Immature natural killer cell (primary cell): ENCODE measurements at regions not wholly inside any gene's neighbourhood (a gene's known extent, or its start where the extent isn't known, plus 50 kb on each side); places are given as distances from the start of the nearest gene placed in this dataset.
"Not testable (repeated sequence)": the region's sequence is repeated elsewhere in the genome, so short reads cannot be mapped to it uniquely, and the experiment has no call there.

ENCODE experiments used
- DNase-seq, 3 donors: peaks; one replicate each; pipeline ENCODE4 v3.0.0; 2022; ENCODE audit warnings: mixed read lengths in 1 of 3
- H3K27ac Mint-ChIP-seq, 6 donors: one replicate each; pipeline ENCODE4 v1.8.0; 2020; ENCODE audit warnings: mixed read lengths in 6 of 6, mild to moderate bottlenecking in 5 of 6, inconsistent platforms in 4 of 6, moderate library complexity in 3 of 6
- H3K27me3 Mint-ChIP-seq, 3 donors: one replicate each; pipeline ENCODE4 v1.8.0; 2020 to 2021; ENCODE audit warnings: low read depth in 3 of 3, mild to moderate bottlenecking in 3 of 3, mixed read lengths in 3 of 3, moderate library complexity in 3 of 3, inconsistent platforms in 1 of 3
- H3K36me3 Mint-ChIP-seq, 3 donors: one replicate each; pipeline ENCODE4 v1.8.0; 2020; ENCODE audit warnings: mixed read lengths in 3 of 3, inconsistent platforms in 2 of 3, mild to moderate bottlenecking in 2 of 3
- H3K4me1 Mint-ChIP-seq, 2 donors: one replicate each; pipeline ENCODE4 v1.8.0; 2020; ENCODE audit warnings: inconsistent platforms in 2 of 2, mild to moderate bottlenecking in 2 of 2, mixed read lengths in 2 of 2, moderate library complexity in 1 of 2
- H3K4me3 Mint-ChIP-seq, 5 donors: one replicate each; pipeline ENCODE4 v1.8.0; 2020; ENCODE audit warnings: mild to moderate bottlenecking in 5 of 5, mixed read lengths in 5 of 5, inconsistent platforms in 3 of 5, moderate library complexity in 3 of 5
- H3K9me3 Mint-ChIP-seq, 6 donors: one replicate each; pipeline ENCODE4 v1.8.0; 2020; ENCODE audit warnings: mild to moderate bottlenecking in 6 of 6, mixed read lengths in 6 of 6, inconsistent platforms in 4 of 6, moderate library complexity in 3 of 6

DNA sequence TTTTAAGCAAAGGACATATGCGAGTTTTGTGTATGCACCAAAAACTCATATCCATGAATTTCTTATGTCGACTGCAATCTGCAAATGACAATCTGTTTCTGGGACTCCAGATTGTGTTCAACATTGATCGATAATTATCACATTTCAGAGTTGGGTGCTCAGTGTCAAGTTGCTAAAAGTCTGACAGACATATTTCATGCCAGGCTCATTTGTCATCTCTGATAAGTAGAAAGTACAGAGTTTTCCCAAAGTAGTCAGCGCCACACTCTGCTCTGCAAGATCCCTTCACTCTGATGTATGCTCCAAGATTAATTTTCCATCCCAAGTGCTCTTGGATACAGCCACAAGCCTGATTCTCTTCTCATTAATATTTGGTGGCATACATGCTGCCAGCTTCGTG lies 331.1 kb downstream of the DOK5 start:
- no peak overlapping the region for H3K4me3 Mint-ChIP-seq
- peaks cover 0 to 8% (median 3%) of the 10 kb centered on the region in 6 donors for H3K9me3 Mint-ChIP-seq
- H3K27ac Mint-ChIP-seq, result no peak overlapping the region
- no peaks in the 10 kb centered on the region for H3K36me3 Mint-ChIP-seq
- H3K27me3 Mint-ChIP-seq, result no peaks in the 10 kb centered on the region
- DNase-seq, result no peak
- H3K4me1 Mint-ChIP-seq, result no peaks in the 10 kb centered on the region

DNA sequence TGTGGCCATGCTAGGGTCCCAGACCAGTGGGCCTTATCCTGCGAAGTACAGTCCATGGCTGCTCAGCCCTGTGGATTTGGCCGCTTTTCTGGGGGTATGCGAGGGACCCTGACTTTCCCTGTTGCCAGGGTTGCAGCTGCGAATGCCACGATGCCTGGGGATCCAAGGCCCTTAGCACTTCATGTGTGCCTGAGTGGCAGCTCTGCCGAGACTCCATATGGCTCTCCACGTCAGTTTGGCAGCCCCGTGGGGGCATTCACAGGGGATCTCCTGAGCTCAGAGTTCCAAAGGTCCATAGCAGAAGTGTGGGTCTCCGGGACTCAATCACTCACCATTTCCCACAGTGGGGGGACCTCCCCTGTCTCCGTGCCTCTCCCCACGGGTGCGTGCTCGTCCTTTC lies 319.5 kb downstream of the DOK5 start:
- no peak overlapping the region for H3K4me3 Mint-ChIP-seq
- peaks cover 3 to 18% (median 6%) of the 10 kb centered on the region in 6 donors for H3K9me3 Mint-ChIP-seq
- H3K27ac Mint-ChIP-seq, result no peak overlapping the region
- no peaks in the 10 kb centered on the region for H3K36me3 Mint-ChIP-seq
- H3K27me3 Mint-ChIP-seq, result peaks cover 0 to 3% (median 1%) of the 10 kb centered on the region in 3 donors
- DNase-seq, result no peak
- H3K4me1 Mint-ChIP-seq, result no peaks in the 10 kb centered on the region

DNA sequence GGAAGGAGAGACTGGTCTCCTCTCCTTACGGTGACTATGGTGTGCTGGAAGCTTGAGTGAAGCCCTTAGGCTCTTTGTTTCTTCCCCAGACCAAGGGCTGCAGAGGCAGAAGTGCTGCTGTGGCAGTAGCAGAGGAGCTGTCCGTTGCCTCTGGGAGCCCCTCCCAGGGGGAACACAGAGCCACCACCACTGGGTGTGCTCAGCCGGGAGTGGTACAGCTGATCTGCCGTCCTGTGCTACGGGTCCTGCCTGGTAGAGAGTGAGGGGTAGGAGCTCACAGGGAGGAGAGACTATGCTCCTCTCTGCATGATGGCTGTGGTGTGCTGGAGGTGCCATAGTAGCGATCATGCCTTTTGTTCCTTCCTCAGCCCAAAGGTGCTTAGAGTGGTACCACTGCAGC lies 318.7 kb downstream of the DOK5 start:
- Mint-ChIP-seq H3K4me1 (no peaks in the 10 kb centered on the region), H3K9me3 (peaks cover 3 to 23% (median 7%) of the 10 kb centered on the region in 6 donors), H3K27me3 (peaks cover 0 to 3% (median 1%) of the 10 kb centered on the region in 3 donors), H3K27ac (no peak overlapping the region), H3K36me3 (no peaks in the 10 kb centered on the region), H3K4me3 (no peak overlapping the region)
- DNase-seq, result no peak

DNA sequence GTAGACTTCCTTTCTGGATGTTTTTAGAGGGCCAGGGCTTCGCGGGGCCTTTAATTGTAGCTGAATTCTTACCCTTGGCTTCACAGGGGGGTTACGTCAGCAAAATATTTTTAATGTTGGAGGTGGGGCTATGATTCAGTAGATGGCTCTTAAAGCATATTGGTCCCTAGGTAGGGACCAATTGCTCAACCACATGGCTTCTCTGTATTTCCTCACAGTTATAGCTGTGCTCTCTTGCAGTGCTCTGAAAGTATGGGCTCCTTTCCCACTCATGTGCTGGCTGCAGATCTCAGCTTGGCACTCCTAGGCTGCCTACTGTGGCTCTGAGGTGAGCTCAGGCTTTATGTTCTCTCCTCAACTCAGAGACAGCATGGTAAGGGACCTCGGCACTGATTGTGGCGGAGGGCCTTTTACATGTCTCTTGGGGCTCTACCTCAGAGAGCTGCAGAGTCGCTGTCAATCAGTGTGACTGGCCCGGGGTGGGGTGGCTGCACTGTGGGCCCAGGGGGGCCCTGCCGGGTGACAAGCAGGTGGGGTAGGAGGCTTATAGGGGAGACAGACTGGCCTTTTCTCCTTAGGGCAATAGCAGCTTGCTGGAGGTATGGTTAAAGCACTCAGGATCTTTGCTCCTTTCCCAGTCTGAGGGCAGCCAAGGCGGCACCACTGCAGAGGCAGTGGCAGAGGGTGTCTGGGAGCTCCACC lies 318.0 kb downstream of the DOK5 start:
- Mint-ChIP-seq H3K27ac (no peak overlapping the region), H3K4me1 (no peaks in the 10 kb centered on the region), H3K9me3 (peaks cover 4 to 24% (median 10%) of the 10 kb centered on the region in 6 donors), H3K4me3 (no peak overlapping the region), H3K36me3 (no peaks in the 10 kb centered on the region), H3K27me3 (peaks cover 0 to 3% (median 1%) of the 10 kb centered on the region in 3 donors)
- DNase-seq, result no peak

DNA sequence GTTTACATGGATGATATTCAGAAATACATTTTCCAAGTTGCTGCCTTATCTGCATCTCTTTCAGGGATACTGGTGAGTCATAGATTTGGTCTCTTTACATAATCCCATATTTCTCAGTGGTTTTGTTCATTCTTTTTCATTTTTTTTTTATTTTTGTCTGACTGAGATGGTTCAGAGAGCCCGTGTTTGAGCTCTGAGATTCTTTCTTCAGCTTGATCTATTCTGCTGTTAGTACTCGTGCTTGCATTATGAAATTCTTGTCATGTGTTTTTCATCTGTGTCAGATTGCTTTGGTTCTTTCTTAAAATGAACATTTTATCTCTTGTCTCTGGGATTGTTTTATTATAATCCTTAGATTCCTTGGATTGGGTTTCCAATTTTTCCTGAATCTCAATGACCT lies 317.3 kb downstream of the DOK5 start:
- no peak for DNase-seq
- Mint-ChIP-seq H3K4me3 (no peak overlapping the region), H3K27me3 (peaks cover 0 to 3% (median 1%) of the 10 kb centered on the region in 3 donors), H3K4me1 (no peaks in the 10 kb centered on the region), H3K27ac (no peak overlapping the region), H3K9me3 (peaks cover 6 to 24% (median 11%) of the 10 kb centered on the region in 6 donors), H3K36me3 (no peaks in the 10 kb centered on the region)

DNA sequence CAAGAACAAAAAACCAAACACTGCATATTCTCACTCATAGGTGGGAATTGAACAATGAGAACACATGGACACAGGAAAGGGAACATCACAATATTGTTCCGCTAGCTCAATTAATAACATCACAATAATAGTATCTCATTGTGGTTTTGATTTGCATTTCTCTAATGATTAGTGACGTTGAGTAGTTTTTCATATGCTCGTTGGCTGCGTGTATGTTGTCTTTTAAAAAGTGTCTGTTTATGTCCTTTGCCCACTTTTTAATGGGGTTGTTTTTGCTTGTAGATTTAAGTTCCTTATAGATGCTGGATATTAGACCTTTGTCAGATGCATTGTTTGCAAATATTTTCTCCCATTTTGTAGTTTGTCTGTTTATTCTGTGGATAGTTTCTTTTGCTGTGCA lies 312.9 kb downstream of the DOK5 start:
- H3K4me3 Mint-ChIP-seq, result not testable (repeated sequence)
- peaks cover 6 to 24% (median 11%) of the 10 kb centered on the region in 6 donors for H3K9me3 Mint-ChIP-seq

DNA sequence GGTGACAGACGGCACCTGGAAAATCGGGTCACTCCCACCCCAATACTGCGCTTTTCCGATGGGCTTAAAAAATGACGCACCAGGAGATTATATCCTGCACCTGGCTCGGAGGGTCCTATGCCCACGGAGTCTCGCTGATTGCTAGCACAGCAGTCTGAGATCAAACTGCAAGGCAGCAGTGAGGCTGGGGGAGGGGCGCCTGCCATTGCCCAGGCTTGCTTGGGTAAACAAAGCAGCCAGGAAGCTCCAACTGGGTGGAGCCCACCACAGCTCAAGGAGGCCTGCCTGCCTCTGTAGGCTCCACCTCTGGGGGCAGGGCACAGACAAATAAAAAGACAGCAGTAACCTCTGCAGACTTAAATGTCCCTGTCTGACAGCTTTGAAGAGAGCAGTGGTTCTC lies 307.4 kb downstream of the DOK5 start:
- not testable (repeated sequence) for H3K4me3 Mint-ChIP-seq

More for the DNA sequence above, 312.9 kb downstream of the DOK5 start:
- H3K27ac Mint-ChIP-seq, H3K4me1 Mint-ChIP-seq, H3K27me3 Mint-ChIP-seq, DNase-seq, H3K36me3 Mint-ChIP-seq: not testable (repeated sequence)

DNA sequence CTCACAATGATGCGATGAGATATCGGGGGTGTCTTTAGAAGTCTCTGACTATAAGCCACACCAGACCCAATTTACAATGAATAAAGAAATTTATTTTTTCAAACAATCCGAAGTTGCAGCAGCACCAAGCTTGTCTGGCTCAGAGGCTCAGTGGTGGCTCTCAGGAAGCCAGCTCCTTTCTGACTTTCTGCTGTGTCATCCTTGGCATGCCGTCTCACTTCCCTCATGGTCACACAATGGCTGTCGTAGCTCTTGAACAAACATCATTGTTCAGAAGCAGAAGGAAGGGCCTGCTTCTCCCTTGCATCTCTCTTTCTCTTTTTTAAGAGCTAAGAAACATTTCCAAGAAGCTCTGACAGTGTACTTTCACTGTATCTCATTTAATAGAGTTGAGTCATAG lies 299.0 kb downstream of the DOK5 start:
- H3K4me3 Mint-ChIP-seq, result no peak overlapping the region
- no peaks in the 10 kb centered on the region for H3K4me1 Mint-ChIP-seq
- no peaks in the 10 kb centered on the region for H3K36me3 Mint-ChIP-seq
- H3K27me3 Mint-ChIP-seq, result peaks cover 1 to 2% (median 2%) of the 10 kb centered on the region in 3 donors
- H3K9me3 Mint-ChIP-seq, result peaks cover 0 to 6% (median 5%) of the 10 kb centered on the region in 6 donors
- no peak for DNase-seq
- no peak overlapping the region for H3K27ac Mint-ChIP-seq

More for the DNA sequence above, 307.4 kb downstream of the DOK5 start:
- H3K36me3 Mint-ChIP-seq, H3K27ac Mint-ChIP-seq, H3K9me3 Mint-ChIP-seq, H3K4me1 Mint-ChIP-seq, DNase-seq, H3K27me3 Mint-ChIP-seq: not testable (repeated sequence)

DNA sequence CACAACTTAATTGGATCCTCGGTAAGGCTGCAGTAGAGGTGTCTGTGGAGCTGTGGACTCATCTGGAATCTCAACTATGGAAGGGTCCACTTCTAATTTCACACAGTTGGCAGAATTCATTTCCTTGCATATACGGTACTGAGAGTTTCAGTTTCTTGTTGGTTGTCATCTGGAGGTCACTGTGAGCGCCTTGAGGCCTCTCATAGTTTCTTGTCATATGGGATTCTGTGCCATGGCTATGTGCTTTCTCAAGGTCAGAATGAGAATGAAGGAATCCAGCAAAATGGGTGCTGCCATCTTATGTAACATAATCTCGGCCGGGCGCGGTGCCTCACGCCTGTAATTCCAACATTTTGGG lies 298.2 kb downstream of the DOK5 start:
- Mint-ChIP-seq H3K27ac (no peak overlapping the region), H3K4me3 (no peak overlapping the region), H3K9me3 (peaks cover 0 to 5% (median 4%) of the 10 kb centered on the region in 6 donors), H3K36me3 (no peaks in the 10 kb centered on the region), H3K27me3 (peaks cover 1 to 2% (median 2%) of the 10 kb centered on the region in 3 donors), H3K4me1 (no peaks in the 10 kb centered on the region)
- DNase-seq, result no peak

DNA sequence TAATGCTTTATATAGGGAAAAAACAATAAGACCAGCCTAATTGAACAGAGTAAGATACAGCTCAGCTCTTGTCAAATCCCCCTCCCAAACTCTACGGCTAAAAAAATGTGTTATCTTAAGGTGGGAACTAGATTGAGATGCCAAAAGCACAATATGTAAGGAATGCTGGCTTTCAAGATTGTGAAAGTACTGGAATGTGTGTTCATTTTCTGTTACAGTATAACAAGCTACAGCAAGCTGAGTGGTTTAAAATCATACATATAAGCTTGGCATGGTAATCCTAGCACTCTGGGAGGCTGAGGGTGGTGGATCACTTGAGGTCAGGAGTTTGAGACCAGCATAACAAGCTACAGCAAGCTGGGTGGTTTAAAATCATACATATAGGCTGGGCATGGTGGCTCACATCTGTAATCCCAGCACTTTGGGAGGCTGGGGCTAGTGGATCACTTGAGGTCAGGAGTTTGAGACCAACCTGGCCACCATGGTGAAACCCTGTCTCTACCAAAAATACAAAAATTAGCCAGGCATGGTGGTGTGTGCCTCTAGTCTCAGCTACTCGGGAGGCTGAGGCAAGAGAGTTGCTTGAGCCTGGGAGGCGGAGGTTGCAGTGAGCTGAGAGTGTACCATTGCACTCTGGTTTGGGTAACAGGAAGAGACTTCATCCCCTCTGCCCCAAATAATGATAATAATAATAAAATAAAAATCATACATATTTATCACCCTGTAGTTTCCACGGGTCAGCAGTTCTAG lies 297.7 kb downstream of the DOK5 start:
- Mint-ChIP-seq H3K4me3 (no peak overlapping the region), H3K27ac (no peak overlapping the region), H3K4me1 (no peaks in the 10 kb centered on the region), H3K36me3 (no peaks in the 10 kb centered on the region), H3K9me3 (peaks cover 0 to 5% (median 4%) of the 10 kb centered on the region in 6 donors), H3K27me3 (peaks cover 2 to 3% (median 2%) of the 10 kb centered on the region in 3 donors)
- no peak for DNase-seq

DNA sequence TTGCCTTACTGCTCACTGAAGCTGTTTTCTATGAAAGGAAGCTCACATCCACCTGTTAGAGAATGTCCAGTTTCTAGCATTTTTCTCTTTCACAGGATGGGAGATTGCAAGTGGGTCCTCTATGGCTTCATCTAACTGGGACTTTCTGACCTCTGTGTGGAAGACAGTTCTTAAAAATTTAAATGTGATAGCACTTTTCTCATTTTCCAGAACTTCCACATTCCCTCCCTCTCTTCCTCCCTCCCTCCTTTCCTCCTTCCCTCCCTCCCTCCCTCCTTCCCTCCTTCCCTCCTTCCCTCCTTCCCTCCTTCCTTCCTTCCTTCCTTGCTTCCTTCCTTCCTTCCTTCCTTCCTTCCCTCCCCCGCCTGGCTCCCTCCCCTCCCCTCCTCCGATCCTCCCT lies 291.1 kb downstream of the DOK5 start:
- Mint-ChIP-seq H3K27me3 (peaks cover 0 to 8% (median 2%) of the 10 kb centered on the region in 3 donors), H3K4me3 (no peak overlapping the region), H3K4me1 (no peaks in the 10 kb centered on the region), H3K36me3 (no peaks in the 10 kb centered on the region), H3K9me3 (peaks cover 0 to 4% (median 0%) of the 10 kb centered on the region in 6 donors), H3K27ac (no peak overlapping the region)
- DNase-seq, result no peak

DNA sequence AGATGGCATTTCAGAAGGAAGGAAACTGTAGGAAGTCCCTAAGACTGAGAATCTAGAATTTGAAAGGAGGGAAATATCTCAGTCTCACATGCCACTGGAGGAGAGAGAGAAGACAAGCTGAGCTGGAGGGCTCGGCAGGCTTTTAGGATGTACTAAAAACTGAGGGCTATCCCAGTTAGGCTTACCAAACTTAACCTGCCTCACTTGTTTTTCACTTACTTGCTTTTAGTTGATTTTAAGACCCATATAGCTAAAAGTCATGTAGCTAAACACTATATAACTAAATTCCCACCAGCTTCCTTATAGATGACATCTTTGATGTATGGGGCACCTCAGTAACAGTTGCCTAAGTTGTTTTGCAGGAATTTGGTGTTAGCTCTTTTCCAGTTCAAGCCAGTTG lies 288.0 kb downstream of the DOK5 start:
- Mint-ChIP-seq H3K27ac (no peak overlapping the region), H3K9me3 (peaks cover 2 to 8% (median 4%) of the 10 kb centered on the region in 6 donors), H3K4me3 (no peak overlapping the region), H3K4me1 (no peaks in the 10 kb centered on the region), H3K36me3 (no peaks in the 10 kb centered on the region), H3K27me3 (peaks cover 0 to 6% (median 2%) of the 10 kb centered on the region in 3 donors)
- no peak for DNase-seq

DNA sequence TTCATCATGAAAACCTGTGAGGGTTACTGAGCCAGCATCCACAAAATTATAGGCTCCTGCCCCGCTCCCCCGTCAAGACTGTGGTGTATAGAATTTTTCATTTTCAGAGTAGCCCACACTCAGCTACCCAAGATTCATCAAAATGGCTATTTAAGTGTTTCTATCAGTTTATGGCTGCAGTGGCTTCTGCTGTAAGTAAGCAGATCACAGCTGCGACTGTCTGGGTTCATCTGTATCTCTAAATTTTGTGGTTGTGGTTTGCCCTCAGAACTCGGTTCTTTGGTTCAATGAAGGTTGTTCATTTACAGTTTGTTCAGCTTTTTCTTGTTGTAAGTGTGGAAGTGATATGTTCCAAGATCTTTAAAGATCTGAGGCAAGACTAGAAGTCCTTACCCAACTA lies 284.2 kb downstream of the DOK5 start:
- H3K9me3 Mint-ChIP-seq, result peaks cover 2 to 16% (median 4%) of the 10 kb centered on the region in 6 donors

DNA sequence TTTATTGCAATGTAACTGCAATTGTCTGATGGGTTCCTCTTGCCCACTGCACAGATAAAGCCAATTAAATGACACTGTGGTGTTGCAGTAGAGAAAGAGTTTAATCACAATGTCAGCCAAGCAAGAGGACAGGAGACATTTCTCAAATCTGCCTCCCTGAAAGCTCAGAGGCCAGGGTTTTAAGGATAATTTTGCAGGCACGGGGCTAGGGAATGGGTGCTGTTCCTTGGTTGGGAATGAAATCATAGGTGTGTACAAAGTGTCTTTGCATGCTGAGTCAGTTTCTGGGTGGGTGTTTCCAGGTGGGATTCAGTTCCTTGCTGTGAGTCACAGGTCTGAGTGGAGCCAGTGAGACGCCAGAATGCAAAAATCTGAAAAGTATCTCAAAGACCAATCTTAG lies 271.4 kb downstream of the DOK5 start:
- no peaks in the 10 kb centered on the region for H3K4me1 Mint-ChIP-seq

More for the DNA sequence above, 284.2 kb downstream of the DOK5 start:
- no peak overlapping the region for H3K27ac Mint-ChIP-seq
- no peak for DNase-seq
- H3K4me1 Mint-ChIP-seq, result no peaks in the 10 kb centered on the region
- H3K4me3 Mint-ChIP-seq, result no peak overlapping the region
- peaks cover 0 to 2% (median 2%) of the 10 kb centered on the region in 3 donors for H3K27me3 Mint-ChIP-seq
- H3K36me3 Mint-ChIP-seq, result no peaks in the 10 kb centered on the region

More for the DNA sequence above, 271.4 kb downstream of the DOK5 start:
- H3K36me3 Mint-ChIP-seq, result no peaks in the 10 kb centered on the region
- no peak overlapping the region for H3K27ac Mint-ChIP-seq
- H3K9me3 Mint-ChIP-seq, result peaks cover 0 to 17% (median 3%) of the 10 kb centered on the region in 6 donors
- no peak overlapping the region for H3K4me3 Mint-ChIP-seq
- no peaks in the 10 kb centered on the region for H3K27me3 Mint-ChIP-seq
- DNase-seq, result no peak
